PC-9 (cell line): ENCODE measurements at regions not wholly inside any gene's neighbourhood (a gene's known extent, or its start where the extent isn't known, plus 50 kb on each side); places are given as distances from the start of the nearest gene placed in this dataset.

Experiments
- CTCF ChIP-seq: fragments of 200-600 bp; sonication (generic); conservative IDR thresholded peaks from 2 replicates; pipeline ENCODE4 v1.6.1; 2017; ENCODE audit warnings: mixed run types, antibody characterized with exemption, mild to moderate bottlenecking, moderate library complexity
- EZH2 ChIP-seq: fragments of 200-600 bp; sonication (generic); IDR thresholded peaks from 2 replicates; pipeline ENCODE4 v1.8.0; 2017; ENCODE audit warnings: antibody characterized with exemption, low read depth

- no peak for TF ChIP-seq CTCF
- TF ChIP-seq EZH2: no peak
Observed at GRCh38 chr10:90023950-90024349, 322.6 kb downstream of the KIF20B start.
